ENCODE measurements at regions not wholly inside any gene's neighbourhood (a gene's known extent, or its start where the extent isn't known, plus 50 kb on each side); places are given as distances from the start of the nearest gene placed in this dataset.

DNA sequence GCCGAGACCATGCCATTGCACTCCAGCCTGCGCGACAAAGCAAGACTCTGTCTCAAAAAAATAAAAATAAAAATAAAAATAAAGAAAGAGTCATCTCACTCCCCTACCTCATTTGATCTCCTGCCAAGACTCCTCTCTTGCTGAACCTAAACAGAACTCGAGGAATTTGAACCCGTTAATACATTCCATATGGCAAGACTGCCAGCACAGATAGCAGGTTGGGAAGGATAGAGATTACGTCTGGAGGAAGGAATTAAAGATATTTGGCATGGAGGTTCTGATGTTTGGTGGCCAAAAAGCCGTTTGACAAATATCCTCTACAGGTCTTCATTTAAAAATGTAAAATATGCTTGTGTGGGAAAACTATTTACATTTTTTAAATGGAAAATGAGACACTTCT is 549.6 kb downstream of the HTR7 start:
- H2AFZ ChIP-seq (ENCODE audit: low read length), result no peak overlapping the region
- no peaks in the 10 kb centered on the region for H3K9me3 ChIP-seq (replicated peaks; ENCODE audit: insufficient read depth, low read length)
- H3F3A ChIP-seq (ENCODE audit: insufficient read depth, low read length), result no peaks in the 10 kb centered on the region
- no peak overlapping the region for H3K27ac ChIP-seq (ENCODE audit: low read length)
- no peaks in the 10 kb centered on the region for H4K20me1 ChIP-seq (ENCODE audit: insufficient read depth, low read length)
- no peaks in the 10 kb centered on the region for H3K4me1 ChIP-seq (ENCODE audit: low read length)
- no peak for DNase-seq
- TF ChIP-seq EZH2 (optimal IDR thresholded peaks at IDR 0.05; ENCODE audit: low read depth, low read length) (no peak), EZH2phosphoT487 (IDR thresholded peaks at IDR 0.05; ENCODE audit: low read length) (no peak)
- TF ChIP-seq, protein P1, sequence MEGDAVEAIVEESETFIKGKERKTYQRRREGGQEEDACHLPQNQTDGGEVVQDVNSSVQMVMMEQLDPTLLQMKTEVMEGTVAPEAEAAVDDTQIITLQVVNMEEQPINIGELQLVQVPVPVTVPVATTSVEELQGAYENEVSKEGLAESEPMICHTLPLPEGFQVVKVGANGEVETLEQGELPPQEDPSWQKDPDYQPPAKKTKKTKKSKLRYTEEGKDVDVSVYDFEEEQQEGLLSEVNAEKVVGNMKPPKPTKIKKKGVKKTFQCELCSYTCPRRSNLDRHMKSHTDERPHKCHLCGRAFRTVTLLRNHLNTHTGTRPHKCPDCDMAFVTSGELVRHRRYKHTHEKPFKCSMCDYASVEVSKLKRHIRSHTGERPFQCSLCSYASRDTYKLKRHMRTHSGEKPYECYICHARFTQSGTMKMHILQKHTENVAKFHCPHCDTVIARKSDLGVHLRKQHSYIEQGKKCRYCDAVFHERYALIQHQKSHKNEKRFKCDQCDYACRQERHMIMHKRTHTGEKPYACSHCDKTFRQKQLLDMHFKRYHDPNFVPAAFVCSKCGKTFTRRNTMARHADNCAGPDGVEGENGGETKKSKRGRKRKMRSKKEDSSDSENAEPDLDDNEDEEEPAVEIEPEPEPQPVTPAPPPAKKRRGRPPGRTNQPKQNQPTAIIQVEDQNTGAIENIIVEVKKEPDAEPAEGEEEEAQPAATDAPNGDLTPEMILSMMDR (IDR thresholded peaks at IDR 0.05; ENCODE audit: low read length), result no peak
- no peak overlapping the region for H3K9ac ChIP-seq (ENCODE audit: low read length)
- H3K79me2 ChIP-seq (ENCODE audit: low read length), result no peaks in the 10 kb centered on the region
- no peak overlapping the region for H3K4me2 ChIP-seq (ENCODE audit: low read depth, low read length)
- H3K36me3 ChIP-seq (replicated peaks; ENCODE audit: insufficient read depth, low read length), result no peaks in the 10 kb centered on the region
- no peaks in the 10 kb centered on the region for H3K27me3 ChIP-seq (replicated peaks; ENCODE audit: insufficient read depth, low read length)
- no peaks in the 10 kb centered on the region for H3K9me2 ChIP-seq (replicated peaks; ENCODE audit: insufficient read depth, low read length)
- no peak overlapping the region for H3K4me3 ChIP-seq (ENCODE audit: low read length)

- DNase-seq, result no peak
- no peaks in the 10 kb centered on the region for H4K20me1 ChIP-seq (ENCODE audit: insufficient read depth, low read length)
- no peaks in the 10 kb centered on the region for H3K4me1 ChIP-seq (ENCODE audit: low read length)
- no peak for TF ChIP-seq EZH2 (optimal IDR thresholded peaks at IDR 0.05; ENCODE audit: low read depth, low read length)
- H3K9me2 ChIP-seq (replicated peaks; ENCODE audit: insufficient read depth, low read length), result no peaks in the 10 kb centered on the region
- no peaks in the 10 kb centered on the region for H3K36me3 ChIP-seq (replicated peaks; ENCODE audit: insufficient read depth, low read length)
- H3K4me2 ChIP-seq (ENCODE audit: low read depth, low read length), result no peak overlapping the region
- H3K79me2 ChIP-seq (ENCODE audit: low read length), result no peaks in the 10 kb centered on the region
- H3F3A ChIP-seq (ENCODE audit: insufficient read depth, low read length), result no peaks in the 10 kb centered on the region
- H3K9ac ChIP-seq (ENCODE audit: low read length), result no peak overlapping the region
- no peak overlapping the region for H3K4me3 ChIP-seq (ENCODE audit: low read length)
- no peaks in the 10 kb centered on the region for H3K27me3 ChIP-seq (replicated peaks; ENCODE audit: insufficient read depth, low read length)
- H3K27ac ChIP-seq (ENCODE audit: low read length), result no peak overlapping the region
- H2AFZ ChIP-seq (ENCODE audit: low read length), result no peak overlapping the region
- no peaks in the 10 kb centered on the region for H3K9me3 ChIP-seq (replicated peaks; ENCODE audit: insufficient read depth, low read length)
Observed at GRCh38 chr10:90313576-90314325, 544.1 kb downstream of the HTR7 start.

- no peaks in the 10 kb centered on the region for H3K4me1 ChIP-seq (ENCODE audit: low read length)
- no peak for TF ChIP-seq EZH2 (optimal IDR thresholded peaks at IDR 0.05; ENCODE audit: low read depth, low read length)
- no peak for TF ChIP-seq EZH2phosphoT487 (IDR thresholded peaks at IDR 0.05; ENCODE audit: low read length)
- no peaks in the 10 kb centered on the region for H3K27me3 ChIP-seq (replicated peaks; ENCODE audit: insufficient read depth, low read length)
- H3K79me2 ChIP-seq (ENCODE audit: low read length), result no peaks in the 10 kb centered on the region
- no peaks in the 10 kb centered on the region for H3K9me3 ChIP-seq (replicated peaks; ENCODE audit: insufficient read depth, low read length)
- H3K27ac ChIP-seq (ENCODE audit: low read length), result no peak overlapping the region
- H2AFZ ChIP-seq (ENCODE audit: low read length), result no peak overlapping the region
- H3K36me3 ChIP-seq (replicated peaks; ENCODE audit: insufficient read depth, low read length), result no peaks in the 10 kb centered on the region
- no peaks in the 10 kb centered on the region for H3K9me2 ChIP-seq (replicated peaks; ENCODE audit: insufficient read depth, low read length)
- H4K20me1 ChIP-seq (ENCODE audit: insufficient read depth, low read length), result no peaks in the 10 kb centered on the region
- H3K4me2 ChIP-seq (ENCODE audit: low read depth, low read length), result no peak overlapping the region
- DNase-seq, result no peak
- H3F3A ChIP-seq (ENCODE audit: insufficient read depth, low read length), result no peaks in the 10 kb centered on the region
- H3K4me3 ChIP-seq (ENCODE audit: low read length), result no peak overlapping the region
- H3K9ac ChIP-seq (ENCODE audit: low read length), result no peak overlapping the region
Observed at GRCh38 chr10:90314718-90315117, 543.1 kb downstream of the HTR7 start.

DNA sequence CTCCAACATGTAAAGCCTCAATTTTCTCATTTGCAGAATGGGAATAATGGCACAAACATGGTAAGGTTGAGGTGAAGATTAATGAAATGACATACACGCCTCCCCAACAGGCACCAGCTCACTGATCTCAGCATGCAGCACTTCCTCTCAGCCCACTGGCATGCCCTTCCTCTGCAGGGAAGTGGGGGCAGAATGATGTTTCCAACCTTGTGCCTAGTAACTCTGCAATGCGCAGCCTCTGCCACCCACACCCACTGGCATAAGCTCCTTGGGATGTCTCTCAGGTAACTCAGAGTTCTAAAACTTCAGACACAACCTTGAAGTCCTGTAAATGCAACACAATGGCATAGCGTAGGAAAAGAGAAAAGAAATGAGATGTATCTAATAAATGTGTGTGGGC is 540.7 kb downstream of the HTR7 start:
- H3K9me3 ChIP-seq (replicated peaks; ENCODE audit: insufficient read depth, low read length), result no peaks in the 10 kb centered on the region
- H3K4me2 ChIP-seq (ENCODE audit: low read depth, low read length), result no peak overlapping the region
- H3K36me3 ChIP-seq (replicated peaks; ENCODE audit: insufficient read depth, low read length), result no peaks in the 10 kb centered on the region
- no peak overlapping the region for H3K4me3 ChIP-seq (ENCODE audit: low read length)
- no peaks in the 10 kb centered on the region for H4K20me1 ChIP-seq (ENCODE audit: insufficient read depth, low read length)
- DNase-seq, result no peak
- no peak overlapping the region for H3K9ac ChIP-seq (ENCODE audit: low read length)
- no peaks in the 10 kb centered on the region for H3K27me3 ChIP-seq (replicated peaks; ENCODE audit: insufficient read depth, low read length)
- no peak overlapping the region for H3K27ac ChIP-seq (ENCODE audit: low read length)
- H3K4me1 ChIP-seq (ENCODE audit: low read length), result no peaks in the 10 kb centered on the region
- H3K9me2 ChIP-seq (replicated peaks; ENCODE audit: insufficient read depth, low read length), result no peaks in the 10 kb centered on the region
- H3K79me2 ChIP-seq (ENCODE audit: low read length), result no peaks in the 10 kb centered on the region
- TF ChIP-seq, protein P1 (IDR thresholded peaks at IDR 0.05; ENCODE audit: low read length), result no peak
- no peak for TF ChIP-seq EZH2phosphoT487 (IDR thresholded peaks at IDR 0.05; ENCODE audit: low read length)
- TF ChIP-seq EZH2 (optimal IDR thresholded peaks at IDR 0.05; ENCODE audit: low read depth, low read length), result no peak
- H2AFZ ChIP-seq (ENCODE audit: low read length), result no peak overlapping the region
- H3F3A ChIP-seq (ENCODE audit: insufficient read depth, low read length), result no peaks in the 10 kb centered on the region

All from MM.1S (cell line).